Fibroblast of skin of left biceps (primary cell): ENCODE measurements at regions not wholly inside any gene's neighbourhood (a gene's known extent, or its start where the extent isn't known, plus 50 kb on each side); places are given as distances from the start of the nearest gene placed in this dataset.

Experiments
- DNase-seq, 2 experiments: peaks; one replicate each; pipeline ENCODE4 v3.0.0-alpha.2; 2013; ENCODE audit warnings: low read depth in 2 of 2

DNA sequence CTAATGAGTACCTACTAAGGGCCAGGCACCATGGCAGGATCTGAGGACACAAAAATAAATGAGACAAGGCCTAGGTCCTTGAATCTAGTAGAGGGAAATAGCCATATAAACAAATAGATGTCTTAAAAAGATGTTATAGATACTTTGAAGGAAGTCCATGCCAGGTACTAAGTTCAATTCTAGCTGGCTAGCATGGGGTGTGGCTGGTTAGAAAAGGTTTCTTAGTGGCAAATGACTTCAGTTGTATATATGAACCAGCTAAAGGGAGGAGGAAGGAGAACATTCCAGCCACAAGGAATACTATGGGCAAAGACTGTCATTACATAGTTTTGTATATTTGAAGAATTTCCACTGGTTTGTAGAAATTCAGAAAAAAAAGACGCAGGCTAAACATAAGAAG is 133.6 kb upstream of the BMP4 start:
- no peak for DNase-seq

DNA sequence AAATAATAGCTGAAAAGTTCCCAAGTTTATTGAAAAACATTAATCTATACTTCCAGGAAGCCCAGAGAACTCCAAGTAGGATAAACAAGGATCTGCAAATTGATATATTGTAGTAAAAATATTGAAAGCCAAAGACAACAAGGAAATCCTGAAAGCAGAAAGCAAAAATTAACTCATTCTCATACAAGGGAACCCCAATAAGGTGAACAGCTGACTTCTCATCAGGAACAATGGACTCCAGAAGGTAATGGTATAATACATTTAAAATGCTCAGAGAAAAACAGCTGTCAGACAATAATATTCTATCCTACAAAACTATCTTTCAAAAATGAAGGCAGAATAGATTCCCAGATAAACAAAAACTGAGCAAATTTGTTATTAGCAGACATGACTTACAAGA is 138.1 kb upstream of the BMP4 start:
- no peak for DNase-seq

DNA sequence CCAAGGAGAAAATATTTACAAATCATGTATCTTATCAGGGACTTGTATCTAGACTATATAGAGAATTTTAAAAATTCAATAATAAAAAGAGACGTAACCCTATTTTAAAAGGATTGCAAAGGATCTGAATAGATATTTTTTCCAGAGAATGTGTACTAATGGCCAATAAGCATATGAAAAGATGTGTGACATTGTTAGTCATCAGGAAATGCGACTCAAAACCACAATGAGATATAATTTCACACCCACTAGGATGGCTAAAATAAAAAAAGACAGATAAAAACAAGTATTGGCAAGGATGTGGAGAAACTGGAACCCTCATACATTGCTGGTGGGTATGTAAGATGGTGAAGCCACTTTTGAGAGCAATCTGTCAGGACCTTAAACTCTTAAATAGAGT is 141.9 kb upstream of the BMP4 start:
- no peak for DNase-seq

DNA sequence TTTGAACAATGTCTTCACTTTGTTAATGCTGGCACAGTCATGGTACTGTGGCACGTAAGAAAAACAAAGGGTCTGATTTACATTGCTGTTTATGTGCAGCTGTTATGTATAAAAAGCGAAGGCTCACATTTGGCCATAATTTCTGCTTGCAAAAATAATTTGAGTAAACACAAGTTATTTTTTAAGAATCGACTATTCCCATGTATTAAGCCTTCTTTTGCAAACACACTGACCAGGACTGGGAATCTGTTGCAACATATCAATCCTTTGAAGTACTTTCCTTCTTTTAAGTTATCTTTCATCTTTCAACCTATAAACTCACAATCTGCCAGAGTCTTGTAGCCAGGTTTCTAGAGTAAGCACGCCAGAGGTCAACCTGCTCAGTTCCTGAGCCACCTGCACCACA is 145.4 kb upstream of the BMP4 start:
- no peak for DNase-seq

DNA sequence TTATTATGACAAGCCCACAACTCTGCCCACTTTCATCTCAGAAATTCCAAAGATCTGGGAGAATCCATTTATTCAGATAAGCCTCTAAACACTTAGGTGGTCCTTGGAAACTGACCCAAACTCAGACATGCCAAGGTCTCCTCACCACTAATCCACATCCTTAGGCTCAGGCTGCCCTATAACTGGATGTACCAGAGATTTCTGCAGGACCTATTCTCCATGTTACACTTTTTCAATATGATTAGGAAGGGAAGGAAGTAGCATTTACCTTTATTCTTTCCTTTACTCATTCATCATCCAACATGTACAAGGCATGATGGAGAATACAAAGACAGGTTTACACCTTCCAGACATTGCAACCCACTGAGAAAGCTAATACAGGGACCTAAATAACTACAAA is 145.9 kb upstream of the BMP4 start:
- no peak for DNase-seq

DNA sequence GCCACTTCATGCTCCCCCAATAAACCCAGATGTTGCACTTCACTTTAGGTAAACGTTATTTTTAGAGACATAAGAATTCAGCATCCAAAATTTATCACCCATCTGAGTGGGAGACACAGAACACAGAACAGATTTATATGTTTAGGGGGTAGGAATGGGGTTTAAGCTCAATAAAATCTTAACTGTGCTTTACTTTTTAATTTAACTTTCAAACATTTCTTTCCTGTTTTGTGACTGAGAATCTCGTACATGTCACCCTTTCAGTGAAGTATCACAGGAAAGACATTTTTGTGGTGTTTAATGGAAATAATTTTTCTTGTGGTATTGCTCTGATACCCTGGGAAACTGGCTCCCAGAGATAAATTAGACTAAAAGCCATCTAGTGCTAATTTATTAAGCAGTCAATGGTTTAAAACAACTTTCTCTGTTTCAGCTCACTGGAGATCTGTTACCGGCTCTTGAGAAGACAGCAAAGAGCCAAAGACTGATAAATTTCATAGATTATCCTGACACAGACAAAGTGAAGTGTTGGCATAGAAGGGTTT is 148.0 kb upstream of the BMP4 start:
- DNase-seq: no peak

DNA sequence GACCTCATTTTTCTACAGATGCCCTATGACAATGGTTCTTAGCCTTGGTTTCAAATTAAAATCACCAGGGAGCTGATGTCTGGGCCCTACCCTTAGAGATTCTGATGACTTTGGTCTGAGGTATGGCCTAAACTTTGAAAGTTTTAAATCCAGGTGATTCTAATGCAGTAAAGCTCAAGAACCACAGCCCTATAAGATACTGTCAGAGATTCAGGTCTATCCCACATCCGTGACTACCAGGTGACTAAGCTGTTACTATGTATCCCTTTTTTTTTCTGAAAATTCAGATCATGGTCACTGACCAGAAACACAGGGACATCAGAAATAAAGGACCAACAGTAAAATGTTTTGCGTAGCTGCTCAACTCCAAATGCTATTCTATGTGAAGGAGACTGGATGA is 148.8 kb upstream of the BMP4 start:
- no peak for DNase-seq

DNA sequence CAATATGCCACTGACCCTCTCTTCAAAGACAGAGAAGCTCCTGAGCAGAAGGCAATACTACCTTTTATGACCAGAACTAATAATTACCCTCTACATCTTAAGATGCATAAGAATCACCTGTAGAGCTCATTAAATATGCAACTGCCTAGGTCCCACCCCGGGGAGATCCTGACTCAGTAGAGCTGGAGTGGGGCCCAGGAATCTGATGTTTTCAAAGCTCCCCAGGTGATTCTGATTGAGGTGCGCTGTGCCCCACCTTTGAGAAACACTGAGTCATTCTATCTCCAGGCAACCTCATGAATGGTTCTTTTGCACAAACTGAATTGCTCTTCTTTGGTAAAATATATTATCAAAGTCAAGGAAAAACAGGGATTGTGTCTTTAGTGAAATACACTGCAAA is 149.3 kb upstream of the BMP4 start:
- no peak for DNase-seq

DNA sequence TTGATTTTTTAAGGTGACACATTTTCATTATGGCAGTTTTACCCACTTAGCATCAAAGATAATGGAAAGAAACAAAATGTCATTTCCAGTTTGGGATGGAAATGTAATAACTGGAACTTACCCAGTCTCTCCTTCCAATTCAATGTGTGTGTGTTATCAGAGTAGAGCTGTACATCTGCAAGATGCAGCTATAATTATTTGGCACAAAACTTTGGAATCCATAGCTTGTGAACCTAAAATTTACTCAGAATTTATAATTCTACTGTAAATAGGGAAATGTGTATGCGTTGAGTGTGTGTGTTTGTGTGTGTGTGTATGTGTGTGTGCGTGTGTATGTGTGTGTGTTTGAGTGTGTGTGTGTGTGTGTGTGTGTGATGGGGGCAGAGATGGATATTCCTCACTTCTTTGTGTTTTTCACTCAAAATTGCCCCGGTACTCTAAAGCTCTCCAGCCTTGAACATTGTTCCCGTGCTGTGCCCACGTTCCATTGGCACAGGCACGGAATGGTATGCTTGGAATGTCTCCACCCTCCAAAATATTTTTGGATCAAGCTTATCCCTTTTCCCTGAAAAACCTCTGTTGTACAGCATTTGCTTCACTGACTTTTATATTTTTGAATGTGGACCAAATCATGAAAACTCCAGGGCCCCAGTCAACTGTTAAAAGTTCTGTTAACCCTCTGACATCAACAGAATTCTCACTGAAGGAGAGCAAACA is 150.2 kb upstream of the BMP4 start:
- DNase-seq: no peak

DNA sequence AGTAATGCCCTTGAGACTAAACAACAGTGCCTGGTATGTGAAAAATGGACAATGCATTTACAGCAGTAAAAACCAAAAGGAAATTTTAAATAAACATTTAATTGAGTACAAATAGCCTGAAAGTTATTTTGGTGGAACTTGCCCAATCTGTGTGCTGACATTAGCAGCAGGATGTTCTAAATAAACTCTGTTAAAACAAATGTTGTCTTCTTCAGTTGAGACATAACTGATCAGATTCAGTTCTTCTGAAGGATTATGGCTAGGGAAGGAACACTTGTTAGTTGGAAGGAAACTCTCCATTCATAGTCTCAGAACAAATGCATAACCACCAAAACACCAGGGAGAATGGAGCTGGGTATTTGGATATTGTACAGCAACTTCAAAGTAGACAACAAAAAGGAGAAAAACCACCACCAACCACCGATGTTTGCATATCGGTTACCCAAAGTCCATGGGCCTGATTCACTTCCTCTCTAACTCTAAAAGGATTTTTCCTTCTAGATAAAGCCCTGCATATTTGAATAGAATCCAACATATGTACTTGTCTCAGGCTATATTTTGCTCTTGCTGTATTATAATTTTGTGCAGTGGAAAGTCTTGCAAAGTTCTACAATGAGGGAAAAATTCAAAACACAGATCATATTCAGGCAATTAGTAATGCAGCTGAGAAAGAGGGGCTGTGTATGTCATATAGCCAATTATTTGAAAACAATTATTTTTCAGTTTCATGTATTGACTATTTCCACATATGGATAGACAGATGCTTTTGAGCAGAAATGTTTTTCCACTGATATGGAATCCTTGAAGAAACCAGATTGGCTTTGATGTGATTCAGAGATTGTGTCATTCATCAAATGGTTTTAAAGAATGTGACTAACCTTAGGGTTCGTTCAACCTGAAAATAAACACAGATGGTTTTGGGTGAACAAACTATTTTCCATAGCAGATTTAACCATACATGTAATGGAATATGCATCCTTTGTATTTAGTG is 152.2 kb upstream of the BMP4 start:
- DNase-seq: peak; percentile 45 to 58

DNA sequence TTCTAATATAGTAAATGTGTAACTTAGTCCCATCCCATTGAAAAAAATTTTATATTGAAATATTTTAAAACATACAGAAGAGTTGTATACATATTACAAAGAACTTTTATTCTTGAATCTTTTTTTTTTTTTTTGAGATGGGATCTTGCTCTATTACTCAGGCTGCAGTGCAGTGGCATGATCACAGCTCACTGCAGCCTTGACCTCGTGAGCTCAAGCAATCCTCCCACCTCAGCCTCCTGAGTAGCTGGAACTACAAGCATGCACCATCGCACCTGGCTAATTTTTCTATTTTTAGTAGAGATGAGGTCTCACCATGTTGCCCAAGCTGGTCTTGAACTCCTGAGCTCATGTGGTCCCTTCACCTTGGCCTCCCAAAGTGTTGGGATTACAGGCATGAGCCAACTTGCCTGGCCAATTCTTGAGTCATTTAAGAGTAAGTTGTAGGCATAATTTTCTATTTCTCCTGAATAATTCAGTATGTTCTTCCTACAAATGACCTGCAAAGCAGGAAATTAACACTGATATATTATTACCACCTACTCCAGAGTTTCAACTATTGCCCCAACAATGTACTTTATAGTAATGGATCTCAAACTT is 153.0 kb upstream of the BMP4 start:
- no peak for DNase-seq

DNA sequence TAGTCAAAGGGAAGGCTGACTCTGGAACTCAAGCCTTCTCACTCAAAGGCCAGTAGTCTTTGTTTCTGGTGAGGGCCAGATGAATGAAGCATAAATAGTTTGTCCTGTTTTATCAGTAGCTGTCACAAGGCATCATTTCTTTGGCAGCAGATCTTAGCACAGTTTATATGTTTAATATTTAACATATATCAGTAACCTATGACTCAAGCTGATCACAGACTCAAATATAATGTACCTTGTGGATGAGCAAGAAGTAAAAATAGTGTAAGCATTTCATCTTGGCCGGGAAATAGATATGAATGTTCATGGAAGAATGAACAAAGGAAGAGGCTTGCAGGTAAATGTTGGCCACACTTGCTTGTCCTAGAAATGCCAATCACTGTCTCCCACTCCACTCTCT is 158.3 kb upstream of the BMP4 start:
- no peak for DNase-seq

DNA sequence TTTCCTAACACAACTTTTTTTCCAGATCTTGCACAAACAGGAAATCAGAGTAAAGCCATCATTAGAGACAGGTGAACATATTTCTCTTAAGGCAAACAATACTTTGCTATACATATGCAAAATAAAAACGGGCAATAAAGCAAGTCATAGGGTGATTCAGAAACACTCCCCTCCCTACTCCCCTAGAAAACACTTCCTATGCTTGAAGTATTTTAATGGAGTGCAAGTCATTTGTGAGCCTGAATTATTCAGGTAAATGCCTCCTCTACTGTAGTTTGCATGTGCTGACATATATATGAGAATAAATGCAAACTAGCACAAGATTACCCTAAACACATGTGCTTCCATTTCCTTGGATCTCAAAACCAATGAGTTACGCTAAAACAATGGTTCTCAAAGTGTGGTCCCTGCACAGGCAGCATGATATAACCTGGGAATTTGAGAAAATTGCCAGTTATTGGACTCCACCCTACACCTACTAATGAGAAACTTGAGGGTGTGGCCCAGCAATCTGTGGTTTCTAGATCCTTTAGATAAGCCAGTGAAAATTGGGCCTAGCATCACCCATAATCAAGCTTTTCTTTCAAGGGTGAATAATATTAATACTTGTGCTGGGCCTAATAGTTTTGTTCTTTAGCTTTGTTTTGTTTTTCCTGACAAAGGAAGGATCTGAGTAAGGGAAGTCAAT is 159.7 kb upstream of the BMP4 start:
- no peak for DNase-seq

DNA sequence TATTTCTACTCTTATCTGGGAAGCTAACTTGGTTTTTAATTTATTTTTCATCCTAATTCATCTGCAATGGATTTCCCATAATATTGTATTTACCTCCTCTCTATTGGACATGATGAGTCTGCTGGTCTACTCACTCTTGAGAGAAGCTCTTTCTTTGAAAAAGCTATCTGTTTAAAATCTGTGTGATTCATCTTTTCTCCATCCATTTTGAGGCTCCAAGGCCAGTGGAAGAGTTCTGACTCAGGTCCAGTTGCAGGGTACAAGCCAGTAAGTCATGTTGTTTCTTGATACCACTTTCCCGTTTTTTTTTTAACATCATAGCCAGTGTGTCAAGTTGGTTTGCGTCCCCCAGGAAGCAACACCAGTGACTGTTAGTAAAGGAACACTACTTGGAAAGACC is 160.3 kb upstream of the BMP4 start:
- no peak for DNase-seq

DNA sequence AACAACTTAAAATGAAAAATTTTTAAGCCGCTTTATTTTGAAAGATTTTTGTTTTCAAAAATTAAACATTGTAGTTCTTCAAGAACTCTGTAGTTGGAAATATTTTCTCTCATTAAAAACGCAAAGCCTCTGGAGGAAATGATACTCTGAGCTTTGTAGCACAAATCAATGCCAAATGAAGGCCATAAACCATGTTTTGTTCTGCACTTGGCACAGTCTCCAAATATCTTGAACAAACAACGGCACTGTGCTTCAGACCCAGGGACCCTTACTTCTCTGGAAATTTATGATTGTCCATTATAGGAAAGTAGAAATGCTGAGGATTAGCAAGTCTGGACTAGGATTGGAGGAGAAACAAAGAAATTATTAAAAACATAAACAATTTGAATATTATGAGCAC is 160.8 kb upstream of the BMP4 start:
- no peak for DNase-seq

DNA sequence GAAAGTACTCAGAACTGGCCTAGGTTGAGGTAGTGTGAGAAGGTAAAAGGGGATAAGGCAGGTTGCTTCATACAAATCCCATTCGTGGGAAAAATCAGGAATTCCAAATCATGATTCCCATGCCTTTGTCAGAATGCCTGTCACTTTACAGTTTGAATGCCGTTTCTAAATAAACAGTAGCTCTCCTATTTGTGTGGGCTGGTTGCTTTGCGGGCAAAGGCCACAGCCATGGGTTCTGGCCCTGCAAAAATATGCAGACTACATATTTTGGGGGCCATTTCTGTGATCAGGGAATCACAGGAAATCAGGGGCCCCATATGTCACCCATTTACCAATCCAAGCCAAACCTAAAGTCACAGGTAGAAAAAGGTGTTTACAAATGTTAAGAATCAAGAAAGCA is 161.3 kb upstream of the BMP4 start:
- DNase-seq: no peak

DNA sequence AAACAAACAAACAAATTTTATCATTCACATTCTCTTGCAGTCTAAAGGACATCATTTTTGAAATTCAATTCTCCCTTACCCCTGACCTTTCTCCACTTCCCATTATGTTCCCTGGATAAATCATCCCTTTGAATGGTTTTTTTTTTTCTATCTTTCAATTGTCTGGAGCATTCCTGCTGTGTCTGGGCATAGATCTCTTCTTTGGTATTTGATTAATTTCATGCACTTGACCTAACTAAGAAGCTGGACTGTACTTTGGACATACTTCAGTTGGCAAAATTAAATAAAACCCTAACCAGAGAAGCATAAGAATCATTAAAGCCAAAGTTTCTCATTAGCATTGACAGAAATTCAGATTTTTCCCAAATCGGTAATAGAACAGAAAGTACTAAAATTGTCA is 163.6 kb upstream of the BMP4 start:
- DNase-seq: no peak

DNA sequence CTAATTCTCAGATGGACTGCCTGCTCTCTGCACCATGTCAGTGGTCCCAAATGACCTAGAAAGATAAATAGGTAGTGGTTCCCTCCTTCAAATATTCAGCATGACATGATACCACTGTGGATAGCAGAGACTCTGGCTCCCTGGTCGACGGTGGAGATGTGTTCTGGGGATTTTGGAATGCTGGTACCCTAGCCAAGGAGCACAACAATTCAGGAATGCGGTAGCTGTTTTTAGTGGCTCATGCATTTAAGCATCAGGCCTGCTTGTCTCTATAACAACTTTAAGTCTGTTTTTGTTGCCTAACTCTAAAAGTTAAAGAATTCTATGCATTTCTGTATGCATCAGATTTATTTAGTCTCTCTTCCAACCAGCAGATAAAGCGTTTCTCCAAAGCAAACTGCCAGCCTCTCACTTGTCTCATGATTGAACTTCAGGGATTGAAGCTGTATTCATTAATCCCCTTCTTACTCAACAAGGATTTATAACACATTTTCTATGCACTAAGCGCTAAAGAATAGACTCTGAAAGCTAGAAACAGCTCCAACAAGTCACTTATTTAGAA is 164.9 kb upstream of the BMP4 start:
- no peak for DNase-seq

DNA sequence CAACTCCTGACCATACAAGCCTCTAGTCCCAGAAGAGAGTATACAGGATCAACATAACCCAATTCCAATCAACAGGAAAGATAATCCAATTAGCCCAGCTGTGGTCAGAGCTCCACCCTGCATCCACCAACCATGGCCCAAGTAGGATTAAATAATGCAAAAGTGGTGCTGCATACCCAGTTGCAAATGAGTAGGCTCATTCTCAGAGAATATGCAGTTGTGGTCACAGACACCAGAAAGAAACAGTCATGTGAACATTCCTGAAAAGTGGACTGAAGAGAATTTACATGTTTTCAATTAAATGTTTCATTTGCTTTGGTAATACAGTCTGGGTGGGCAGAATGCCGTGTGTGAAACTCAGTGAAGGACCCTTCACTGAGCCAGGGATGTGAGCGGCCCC is 167.2 kb upstream of the BMP4 start:
- no peak for DNase-seq

DNA sequence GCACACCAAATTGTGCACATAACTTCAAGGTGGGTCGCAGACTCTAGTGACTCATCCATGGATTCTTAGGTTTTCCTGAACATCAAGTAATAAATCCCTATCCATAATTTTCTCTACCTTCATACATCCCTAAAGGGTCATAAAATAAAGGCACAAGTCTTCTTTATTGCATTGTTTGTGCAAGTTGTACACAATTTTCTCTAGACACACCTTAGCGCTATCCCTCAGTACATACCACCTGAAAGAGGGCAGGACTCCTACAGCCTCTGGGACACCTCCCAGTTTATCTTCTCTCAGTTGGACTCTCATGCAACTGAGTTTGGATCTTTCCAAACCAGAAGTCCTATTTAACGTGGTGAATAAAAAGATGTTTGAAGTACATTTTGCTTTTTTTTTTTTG is 168.5 kb upstream of the BMP4 start:
- DNase-seq: no peak

DNA sequence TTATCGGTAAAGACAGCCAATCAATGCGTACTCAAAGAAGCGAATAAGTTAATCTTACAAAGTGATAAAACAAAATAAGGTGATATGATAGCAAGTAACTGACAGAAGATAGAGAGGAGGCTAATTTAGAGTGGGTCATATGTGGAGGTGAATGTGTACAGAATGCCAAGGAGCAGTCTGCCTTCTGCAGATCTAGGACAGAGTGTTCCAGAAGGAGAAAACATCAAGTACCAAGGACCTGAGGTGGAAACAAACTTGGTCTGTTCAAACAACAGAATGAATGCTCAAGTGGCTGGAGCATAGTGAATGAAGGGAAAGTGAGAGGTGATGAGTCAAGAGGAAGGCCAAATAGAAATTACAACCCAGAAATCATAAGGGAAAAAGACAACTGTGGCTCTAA is 170.3 kb upstream of the BMP4 start:
- DNase-seq: no peak

DNA sequence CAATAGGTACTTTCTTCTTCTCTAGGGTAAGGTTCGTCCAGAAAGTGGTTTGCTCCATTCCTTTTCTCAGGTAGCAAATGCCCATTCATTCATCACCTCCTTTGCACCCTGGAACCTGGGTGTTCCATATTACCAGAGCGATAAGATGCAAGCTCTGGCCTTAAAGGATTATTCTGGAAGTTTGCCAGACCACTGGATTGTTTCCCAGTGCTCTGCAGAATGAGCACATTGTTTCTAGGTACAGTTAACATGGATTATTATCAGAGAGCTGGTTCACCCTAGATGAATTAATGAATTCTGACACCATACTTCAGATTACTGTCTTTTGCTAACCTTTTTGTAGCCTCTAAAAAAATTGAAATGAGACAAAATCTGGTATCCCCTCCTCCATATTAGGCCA is 170.9 kb upstream of the BMP4 start:
- DNase-seq: no peak
